HG02678 (cell line): ENCODE measurements at regions not wholly inside any gene's neighbourhood (a gene's known extent, or its start where the extent isn't known, plus 50 kb on each side); places are given as distances from the start of the nearest gene placed in this dataset.
A peak's percentile ranks its signal among the peaks of the same experiment; 100 is the strongest.
"Not testable (repeated sequence)": the region's sequence is repeated elsewhere in the genome, so short reads cannot be mapped to it uniquely, and the experiment has no call there.

Experiments used
- ATAC-seq: cut with Tn5 transposase; IDR thresholded peaks from one replicate; pipeline ENCODE4 v1.9.1; 2021; ENCODE audit warnings: mild to moderate bottlenecking, moderate library complexity; ENCODE audit not compliant: unreplicated experiment

GRCh38 chr3:71927505-71928066 is 142.6 kb upstream of the PROK2 start:
- no peak for ATAC-seq

GRCh38 chr3:71926616-71927015 is 141.7 kb upstream of the PROK2 start:
- ATAC-seq, result no peak

GRCh38 chr3:71926262-71926600 is 141.3 kb upstream of the PROK2 start:
- no peak for ATAC-seq

- not testable (repeated sequence) for ATAC-seq
Observed at GRCh38 chr3:71925511-71926261, 140.7 kb upstream of the PROK2 start.

GRCh38 chr3:71924721-71925120 is 139.8 kb upstream of the PROK2 start:
- ATAC-seq, result no peak

GRCh38 chr3:71921036-71921435 is 136.1 kb upstream of the PROK2 start:
- ATAC-seq, result no peak

GRCh38 chr3:71919572-71919971 is 134.6 kb upstream of the PROK2 start:
- no peak for ATAC-seq

GRCh38 chr3:71917545-71917944 is 132.6 kb upstream of the PROK2 start:
- ATAC-seq, result no peak

GRCh38 chr3:71916747-71917369 is 131.9 kb upstream of the PROK2 start:
- ATAC-seq, result no peak

- no peak for ATAC-seq
Observed at GRCh38 chr3:71912839-71913495, 128.0 kb upstream of the PROK2 start.

GRCh38 chr3:71910108-71910507 is 125.2 kb upstream of the PROK2 start:
- no peak for ATAC-seq

- ATAC-seq, result no peak
Observed at GRCh38 chr3:71907996-71908395, 123.0 kb upstream of the PROK2 start.

- ATAC-seq, result no peak
Observed at GRCh38 chr3:71906976-71907375, 122.0 kb upstream of the PROK2 start.

GRCh38 chr3:71905426-71905825 is 120.5 kb upstream of the PROK2 start:
- peak; percentile 92 for ATAC-seq

- ATAC-seq, result no peak
Observed at GRCh38 chr3:71903936-71904335, 119.0 kb upstream of the PROK2 start.

GRCh38 chr3:71903112-71903495 is 118.2 kb upstream of the PROK2 start:
- no peak for ATAC-seq

GRCh38 chr3:71902258-71903111 is 117.5 kb upstream of the PROK2 start:
- no peak for ATAC-seq

GRCh38 chr3:71901645-71902044 is 116.7 kb upstream of the PROK2 start:
- no peak for ATAC-seq

GRCh38 chr3:71900057-71900456 is 115.1 kb upstream of the PROK2 start:
- no peak for ATAC-seq

- no peak for ATAC-seq
Observed at GRCh38 chr3:71896751-71897150, 111.8 kb upstream of the PROK2 start.
